Activated T-helper 17 cell treated with anti-CD3 and anti-CD28 coated beads, Interleukin-2, amount 50 U/mL, for 72 hours (primary cell): ENCODE measurements at regions not wholly inside any gene's neighbourhood (a gene's known extent, or its start where the extent isn't known, plus 50 kb on each side); places are given as distances from the start of the nearest gene placed in this dataset.

Experiments
- ATAC-seq: fragments of 150-1000 bp; cut with Tn5 transposase; replicated peaks from 2 replicates; pipeline ENCODE4 v1.10.0; 2021; ENCODE audit warnings: mild to moderate bottlenecking, moderate library complexity
- H3K27ac Mint-ChIP-seq: one replicate; pipeline ENCODE4 v1.8.0; 2022; ENCODE audit warnings: mixed read lengths
- H3K27me3 Mint-ChIP-seq: one replicate; pipeline ENCODE4 v1.8.0; 2022; ENCODE audit warnings: mixed read lengths
- H3K36me3 Mint-ChIP-seq: one replicate; pipeline ENCODE4 v1.8.0; 2022; ENCODE audit warnings: low read depth, mild to moderate bottlenecking, mixed read lengths
- H3K4me1 Mint-ChIP-seq: one replicate; pipeline ENCODE4 v1.8.0; 2022; ENCODE audit warnings: mixed read lengths
- H3K4me3 Mint-ChIP-seq: one replicate; pipeline ENCODE4 v1.8.0; 2022; ENCODE audit warnings: mild to moderate bottlenecking, mixed read lengths
- H3K9me3 Mint-ChIP-seq: one replicate; pipeline ENCODE4 v1.8.0; 2022; ENCODE audit warnings: mixed read lengths

GRCh38 chr15:31236184-31237042 is 90.2 kb upstream of the KLF13 start:
- ATAC-seq, result no peak
- no peak overlapping the region for H3K4me3 Mint-ChIP-seq
- no peak overlapping the region for H3K27ac Mint-ChIP-seq
- no peaks in the 10 kb centered on the region for H3K36me3 Mint-ChIP-seq
- H3K27me3 Mint-ChIP-seq, result no peaks in the 10 kb centered on the region
- peaks cover 15% of the 10 kb centered on the region for H3K4me1 Mint-ChIP-seq
- H3K9me3 Mint-ChIP-seq, result no peaks in the 10 kb centered on the region

GRCh38 chr15:31237043-31237324 is 89.7 kb upstream of the KLF13 start:
- H3K27ac Mint-ChIP-seq, result no peak overlapping the region
- no peak for ATAC-seq
- H3K9me3 Mint-ChIP-seq, result no peaks in the 10 kb centered on the region
- H3K27me3 Mint-ChIP-seq, result no peaks in the 10 kb centered on the region
- no peaks in the 10 kb centered on the region for H3K36me3 Mint-ChIP-seq
- H3K4me3 Mint-ChIP-seq, result no peak overlapping the region
- H3K4me1 Mint-ChIP-seq, result peaks cover 20% of the 10 kb centered on the region

GRCh38 chr15:31238906-31239305 is 87.7 kb upstream of the KLF13 start:
- H3K27ac Mint-ChIP-seq, result peak overlapping the region; percentile 9
- no peaks in the 10 kb centered on the region for H3K27me3 Mint-ChIP-seq
- H3K36me3 Mint-ChIP-seq, result no peaks in the 10 kb centered on the region
- no peaks in the 10 kb centered on the region for H3K9me3 Mint-ChIP-seq
- no peak for ATAC-seq
- H3K4me1 Mint-ChIP-seq, result peaks cover 18% of the 10 kb centered on the region
- no peak overlapping the region for H3K4me3 Mint-ChIP-seq

GRCh38 chr15:31239409-31239808 is 87.2 kb upstream of the KLF13 start:
- Mint-ChIP-seq H3K27ac (no peak overlapping the region), H3K36me3 (no peaks in the 10 kb centered on the region), H3K27me3 (no peaks in the 10 kb centered on the region), H3K9me3 (no peaks in the 10 kb centered on the region), H3K4me1 (peaks cover 18% of the 10 kb centered on the region), H3K4me3 (no peak overlapping the region)
- no peak for ATAC-seq

- H3K27ac Mint-ChIP-seq, result peak overlapping the region; percentile 89
- peak; percentile 92 for ATAC-seq
- H3K9me3 Mint-ChIP-seq, result no peaks in the 10 kb centered on the region
- no peaks in the 10 kb centered on the region for H3K27me3 Mint-ChIP-seq
- no peaks in the 10 kb centered on the region for H3K36me3 Mint-ChIP-seq
- H3K4me1 Mint-ChIP-seq, result peaks cover 18% of the 10 kb centered on the region
- H3K4me3 Mint-ChIP-seq, result peak overlapping the region; percentile 48
Measured at GRCh38 chr15:31241888-31242522, 84.6 kb upstream of the KLF13 start.

- no peak for ATAC-seq
- Mint-ChIP-seq H3K27me3 (no peaks in the 10 kb centered on the region), H3K4me1 (peaks cover 12% of the 10 kb centered on the region), H3K9me3 (no peaks in the 10 kb centered on the region), H3K27ac (no peak overlapping the region), H3K36me3 (no peaks in the 10 kb centered on the region), H3K4me3 (no peak overlapping the region)
Measured at GRCh38 chr15:31243895-31244294, 82.7 kb upstream of the KLF13 start.

GRCh38 chr15:31245135-31245689 is 81.4 kb upstream of the KLF13 start:
- no peaks in the 10 kb centered on the region for H3K27me3 Mint-ChIP-seq
- H3K36me3 Mint-ChIP-seq, result no peaks in the 10 kb centered on the region
- no peaks in the 10 kb centered on the region for H3K9me3 Mint-ChIP-seq
- ATAC-seq, result no peak
- peaks cover 11% of the 10 kb centered on the region for H3K4me1 Mint-ChIP-seq
- no peak overlapping the region for H3K4me3 Mint-ChIP-seq
- no peak overlapping the region for H3K27ac Mint-ChIP-seq

- H3K27ac Mint-ChIP-seq, result no peak overlapping the region
- H3K9me3 Mint-ChIP-seq, result no peaks in the 10 kb centered on the region
- peaks cover 11% of the 10 kb centered on the region for H3K4me1 Mint-ChIP-seq
- ATAC-seq, result no peak
- no peaks in the 10 kb centered on the region for H3K36me3 Mint-ChIP-seq
- H3K27me3 Mint-ChIP-seq, result no peaks in the 10 kb centered on the region
- no peak overlapping the region for H3K4me3 Mint-ChIP-seq
Measured at GRCh38 chr15:31245756-31246155, 80.9 kb upstream of the KLF13 start.

GRCh38 chr15:31247404-31247803 is 79.2 kb upstream of the KLF13 start:
- Mint-ChIP-seq H3K27me3 (no peaks in the 10 kb centered on the region), H3K4me3 (no peak overlapping the region), H3K36me3 (no peaks in the 10 kb centered on the region), H3K27ac (peak overlapping the region; percentile 21), H3K9me3 (no peaks in the 10 kb centered on the region), H3K4me1 (no peaks in the 10 kb centered on the region)
- no peak for ATAC-seq

GRCh38 chr15:31248263-31248662 is 78.4 kb upstream of the KLF13 start:
- no peak overlapping the region for H3K4me3 Mint-ChIP-seq
- no peak for ATAC-seq
- no peaks in the 10 kb centered on the region for H3K4me1 Mint-ChIP-seq
- H3K27ac Mint-ChIP-seq, result peak overlapping the region; percentile 21
- H3K36me3 Mint-ChIP-seq, result no peaks in the 10 kb centered on the region
- no peaks in the 10 kb centered on the region for H3K27me3 Mint-ChIP-seq
- no peaks in the 10 kb centered on the region for H3K9me3 Mint-ChIP-seq

GRCh38 chr15:31248951-31249350 is 77.7 kb upstream of the KLF13 start:
- Mint-ChIP-seq H3K27ac (no peak overlapping the region), H3K4me1 (no peaks in the 10 kb centered on the region), H3K36me3 (no peaks in the 10 kb centered on the region), H3K4me3 (no peak overlapping the region), H3K9me3 (no peaks in the 10 kb centered on the region), H3K27me3 (no peaks in the 10 kb centered on the region)
- no peak for ATAC-seq

GRCh38 chr15:31250033-31250432 is 76.6 kb upstream of the KLF13 start:
- Mint-ChIP-seq H3K27me3 (no peaks in the 10 kb centered on the region), H3K36me3 (no peaks in the 10 kb centered on the region), H3K4me1 (no peaks in the 10 kb centered on the region), H3K27ac (no peak overlapping the region), H3K9me3 (no peaks in the 10 kb centered on the region), H3K4me3 (no peak overlapping the region)
- ATAC-seq, result no peak

GRCh38 chr15:31251165-31251564 is 75.5 kb upstream of the KLF13 start:
- H3K36me3 Mint-ChIP-seq, result no peaks in the 10 kb centered on the region
- H3K4me3 Mint-ChIP-seq, result no peak overlapping the region
- H3K4me1 Mint-ChIP-seq, result no peaks in the 10 kb centered on the region
- no peaks in the 10 kb centered on the region for H3K9me3 Mint-ChIP-seq
- no peak for ATAC-seq
- H3K27ac Mint-ChIP-seq, result no peak overlapping the region
- no peaks in the 10 kb centered on the region for H3K27me3 Mint-ChIP-seq

- H3K27me3 Mint-ChIP-seq, result no peaks in the 10 kb centered on the region
- H3K36me3 Mint-ChIP-seq, result no peaks in the 10 kb centered on the region
- no peak overlapping the region for H3K27ac Mint-ChIP-seq
- no peak overlapping the region for H3K4me3 Mint-ChIP-seq
- ATAC-seq, result no peak
- no peaks in the 10 kb centered on the region for H3K9me3 Mint-ChIP-seq
- peaks cover 5% of the 10 kb centered on the region for H3K4me1 Mint-ChIP-seq
Measured at GRCh38 chr15:31252171-31252785, 74.4 kb upstream of the KLF13 start.
